ENCODE measurements at regions not wholly inside any gene's neighbourhood (a gene's known extent, or its start where the extent isn't known, plus 50 kb on each side); places are given as distances from the start of the nearest gene placed in this dataset.

GRCh38 chr14:97410667-97411620, 613.8 kb downstream of the VRK1 start:
- no peak for DNase-seq

GRCh38 chr14:97411938-97412612, 614.9 kb downstream of the VRK1 start:
- DNase-seq = no peak

- no peak for DNase-seq
These were observed 615.9 kb downstream of the VRK1 start for GRCh38 chr14:97413022-97413539.

- DNase-seq = no peak
These were observed 617.0 kb downstream of the VRK1 start for GRCh38 chr14:97413966-97414717.

GRCh38 chr14:97414718-97415098, 617.5 kb downstream of the VRK1 start:
- DNase-seq = no peak

GRCh38 chr14:97415907-97416306, 618.7 kb downstream of the VRK1 start:
- DNase-seq = no peak

GRCh38 chr14:97416550-97416949, 619.4 kb downstream of the VRK1 start:
- no peak for DNase-seq

GRCh38 chr14:97417331-97417730, 620.1 kb downstream of the VRK1 start:
- no peak for DNase-seq

- no peak for DNase-seq
These were observed 623.0 kb downstream of the VRK1 start for GRCh38 chr14:97420211-97420610.

- no peak for DNase-seq
These were observed 629.6 kb downstream of the VRK1 start for GRCh38 chr14:97426776-97427175.

GRCh38 chr14:97428808-97429440, 631.7 kb downstream of the VRK1 start:
- DNase-seq = no peak

- no peak for DNase-seq
These were observed 635.4 kb downstream of the VRK1 start for GRCh38 chr14:97432586-97432985.

GRCh38 chr14:97441740-97442362, 644.7 kb downstream of the VRK1 start:
- DNase-seq = no peak

GRCh38 chr14:97442363-97442762, 645.2 kb downstream of the VRK1 start:
- no peak for DNase-seq

GRCh38 chr14:97443412-97443811, 646.2 kb downstream of the VRK1 start:
- DNase-seq = no peak

GRCh38 chr14:97444248-97444647, 647.1 kb downstream of the VRK1 start:
- DNase-seq = no peak

- no peak for DNase-seq
These were observed 648.2 kb downstream of the VRK1 start for GRCh38 chr14:97445367-97445766.

- no peak for DNase-seq
These were observed 648.9 kb downstream of the VRK1 start for GRCh38 chr14:97446087-97446486.

- no peak for DNase-seq
These were observed 655.1 kb downstream of the VRK1 start for GRCh38 chr14:97452314-97452713.

- DNase-seq = no peak
These were observed 656.8 kb downstream of the VRK1 start for GRCh38 chr14:97453991-97454390.

GRCh38 chr14:97456462-97456861, 659.3 kb downstream of the VRK1 start:
- no peak for DNase-seq

GRCh38 chr14:97456958-97457357, 659.8 kb downstream of the VRK1 start:
- no peak for DNase-seq
